ENCODE measurements at regions not wholly inside any gene's neighbourhood (a gene's known extent, or its start where the extent isn't known, plus 50 kb on each side); places are given as distances from the start of the nearest gene placed in this dataset.

DNA sequence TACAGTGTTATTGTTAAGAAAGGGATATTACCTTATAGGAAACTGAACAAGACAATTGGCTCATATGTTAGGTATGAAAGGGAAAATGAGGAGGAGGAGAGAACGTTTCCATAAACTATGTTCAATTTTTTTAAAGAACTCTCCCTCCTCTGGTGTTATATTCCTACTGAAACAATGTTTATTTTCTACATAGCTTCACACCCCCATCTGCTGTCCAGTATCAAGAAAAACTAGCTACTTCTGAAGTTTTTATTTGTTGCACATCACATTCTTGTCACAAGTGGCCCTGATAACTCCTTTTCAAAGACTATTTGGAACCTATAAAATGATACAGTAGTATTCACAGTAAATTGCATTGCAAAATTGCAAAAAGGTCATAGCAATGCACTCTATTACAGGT lies 223.4 kb upstream of the FAM174A start:
- H3K36me3 ChIP-seq: no peaks in the 10 kb centered on the region
- H3K27ac ChIP-seq: no peak overlapping the region
- no peaks in the 10 kb centered on the region for H3K27me3 ChIP-seq (ENCODE audit: low read depth)
- H3K9me3 ChIP-seq: no peaks in the 10 kb centered on the region
- intact Hi-C loops (cut with DNase I): no loop called here
- DNase-seq (no peak), ATAC-seq (no peak)
- no peak overlapping the region for H3K4me3 ChIP-seq
- no peaks in the 10 kb centered on the region for H3K4me1 ChIP-seq
- TF ChIP-seq, protein P1, sequence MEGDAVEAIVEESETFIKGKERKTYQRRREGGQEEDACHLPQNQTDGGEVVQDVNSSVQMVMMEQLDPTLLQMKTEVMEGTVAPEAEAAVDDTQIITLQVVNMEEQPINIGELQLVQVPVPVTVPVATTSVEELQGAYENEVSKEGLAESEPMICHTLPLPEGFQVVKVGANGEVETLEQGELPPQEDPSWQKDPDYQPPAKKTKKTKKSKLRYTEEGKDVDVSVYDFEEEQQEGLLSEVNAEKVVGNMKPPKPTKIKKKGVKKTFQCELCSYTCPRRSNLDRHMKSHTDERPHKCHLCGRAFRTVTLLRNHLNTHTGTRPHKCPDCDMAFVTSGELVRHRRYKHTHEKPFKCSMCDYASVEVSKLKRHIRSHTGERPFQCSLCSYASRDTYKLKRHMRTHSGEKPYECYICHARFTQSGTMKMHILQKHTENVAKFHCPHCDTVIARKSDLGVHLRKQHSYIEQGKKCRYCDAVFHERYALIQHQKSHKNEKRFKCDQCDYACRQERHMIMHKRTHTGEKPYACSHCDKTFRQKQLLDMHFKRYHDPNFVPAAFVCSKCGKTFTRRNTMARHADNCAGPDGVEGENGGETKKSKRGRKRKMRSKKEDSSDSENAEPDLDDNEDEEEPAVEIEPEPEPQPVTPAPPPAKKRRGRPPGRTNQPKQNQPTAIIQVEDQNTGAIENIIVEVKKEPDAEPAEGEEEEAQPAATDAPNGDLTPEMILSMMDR (IDR thresholded peaks at IDR 0.05): no peak

- H3K27me3 ChIP-seq (ENCODE audit: low read depth): no peaks in the 10 kb centered on the region
- H3K4me3 ChIP-seq: no peak overlapping the region
- ATAC-seq (no peak), DNase-seq (no peak)
- intact Hi-C loops (cut with DNase I): no loop called here
- TF ChIP-seq, protein P1 (IDR thresholded peaks at IDR 0.05): no peak
- H3K36me3 ChIP-seq: no peaks in the 10 kb centered on the region
- no peaks in the 10 kb centered on the region for H3K4me1 ChIP-seq
- no peaks in the 10 kb centered on the region for H3K9me3 ChIP-seq
- H3K27ac ChIP-seq: no peak overlapping the region
These were observed 229.2 kb upstream of the FAM174A start for GRCh38 chr5:100306000-100306399.

DNA sequence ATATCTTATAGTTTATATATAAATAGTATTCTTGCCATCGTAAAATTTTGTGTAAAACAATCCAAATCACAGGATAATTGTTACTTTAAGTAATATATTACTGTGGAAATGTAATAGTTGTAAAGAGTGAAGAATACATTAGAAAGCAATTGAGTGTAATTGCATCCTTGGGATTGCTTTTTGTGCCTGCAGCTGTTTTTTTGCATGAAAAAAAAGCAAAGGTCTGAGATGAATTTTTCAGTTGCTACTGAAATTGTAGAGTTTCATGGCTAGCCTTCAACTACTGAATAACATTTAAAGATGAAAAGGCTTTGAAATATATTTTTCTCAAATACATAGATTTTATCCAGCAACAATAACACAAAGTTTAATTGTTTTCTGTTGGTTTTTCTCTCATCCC lies 232.0 kb upstream of the FAM174A start:
- no peak overlapping the region for H3K27ac ChIP-seq
- intact Hi-C loops (cut with DNase I): no loop called here
- no peak for DNase-seq
- H3K27me3 ChIP-seq (ENCODE audit: low read depth): no peaks in the 10 kb centered on the region
- no peaks in the 10 kb centered on the region for H3K36me3 ChIP-seq
- H3K4me3 ChIP-seq: no peak overlapping the region
- TF ChIP-seq, protein P1 (IDR thresholded peaks at IDR 0.05): no peak
- H3K4me1 ChIP-seq: no peaks in the 10 kb centered on the region
- no peaks in the 10 kb centered on the region for H3K9me3 ChIP-seq
- no peak for ATAC-seq

DNA sequence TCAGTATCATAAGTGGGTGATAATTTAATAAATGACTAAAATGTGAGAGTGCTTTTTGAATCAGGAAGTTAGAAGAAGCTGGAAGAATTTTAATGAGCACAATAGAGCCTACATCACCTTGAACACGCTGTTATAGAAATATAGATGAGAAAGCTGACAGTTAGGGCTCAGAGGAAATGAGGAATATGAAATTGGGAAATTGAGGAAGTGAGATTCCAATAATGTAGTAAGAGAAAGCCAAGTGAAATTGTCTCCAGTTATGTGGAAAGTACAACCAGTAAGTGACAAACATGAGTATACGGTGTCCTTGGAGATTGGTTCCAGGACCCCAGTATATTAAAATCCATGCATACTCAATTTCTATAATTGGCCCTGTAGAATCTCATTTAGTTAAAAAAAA lies 235.9 kb upstream of the FAM174A start:
- H3K27ac ChIP-seq: no peak overlapping the region
- no peaks in the 10 kb centered on the region for H3K27me3 ChIP-seq (ENCODE audit: low read depth)
- no peak overlapping the region for H3K4me3 ChIP-seq
- no peaks in the 10 kb centered on the region for H3K4me1 ChIP-seq
- ATAC-seq (peak in 1 of 2 donors; percentile 28), DNase-seq (no peak)
- no peaks in the 10 kb centered on the region for H3K9me3 ChIP-seq
- H3K36me3 ChIP-seq: no peaks in the 10 kb centered on the region
- TF ChIP-seq, protein P1 (IDR thresholded peaks at IDR 0.05): no peak
- intact Hi-C loops (cut with DNase I): no loop called here

DNA sequence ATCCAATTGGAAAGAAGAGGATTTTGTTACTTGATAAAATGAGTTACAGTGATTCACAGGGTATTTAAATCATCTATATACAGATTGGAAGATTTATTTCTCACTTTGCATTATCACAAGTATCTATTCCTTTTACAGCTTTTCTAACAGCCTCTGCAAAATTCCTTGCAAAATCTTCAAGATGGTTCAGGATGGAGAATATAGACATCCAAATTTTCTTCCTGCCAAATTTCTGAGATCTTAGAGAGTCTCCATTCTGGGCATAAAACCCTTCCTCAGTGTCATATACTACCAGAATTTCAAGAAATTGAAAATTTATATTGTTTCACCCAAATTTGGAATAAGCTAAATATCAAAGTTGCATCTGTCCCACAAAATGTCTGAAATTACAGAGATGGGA lies 259.1 kb upstream of the FAM174A start:
- H3K27me3 ChIP-seq (ENCODE audit: low read depth): no peaks in the 10 kb centered on the region
- intact Hi-C loops (cut with DNase I): no loop called here
- TF ChIP-seq, protein P1 (IDR thresholded peaks at IDR 0.05): no peak
- no peak overlapping the region for H3K27ac ChIP-seq
- ATAC-seq (no peak), DNase-seq (no peak)
- H3K36me3 ChIP-seq: no peaks in the 10 kb centered on the region
- no peaks in the 10 kb centered on the region for H3K4me1 ChIP-seq
- H3K9me3 ChIP-seq: no peaks in the 10 kb centered on the region
- no peak overlapping the region for H3K4me3 ChIP-seq

- Histone ChIP-seq H3K9me3 (no peaks in the 10 kb centered on the region), H3K27ac (no peak overlapping the region), H3K36me3 (no peaks in the 10 kb centered on the region), H3K4me3 (no peak overlapping the region), H3K4me1 (no peaks in the 10 kb centered on the region), H3K27me3 (ENCODE audit: low read depth) (no peaks in the 10 kb centered on the region)
- TF ChIP-seq, protein P1 (IDR thresholded peaks at IDR 0.05): no peak
- DNase-seq: no peak
- ATAC-seq: no peak
- intact Hi-C loops (cut with DNase I): no loop called here
These were observed 259.5 kb upstream of the FAM174A start for GRCh38 chr5:100275631-100276030.
